Heart right ventricle (tissue), 16 donors: ENCODE measurements at regions not wholly inside any gene's neighbourhood (a gene's known extent, or its start where the extent isn't known, plus 50 kb on each side); places are given as distances from the start of the nearest gene placed in this dataset.

Source experiments
- ATAC-seq, 8 donors: fragments of 200-7000 bp; cut with Tn5 transposase; one replicate each; pipeline ENCODE4 v1.9.1; 2020; ENCODE audit warnings: mild to moderate bottlenecking in 8 of 8, moderate library complexity in 8 of 8, moderate number of reproducible peaks in 1 of 8
- DNase-seq, 2 donors: peaks; one replicate each; pipeline ENCODE4 v3.0.0-alpha.2; 2020
- H3K27ac ChIP-seq, 10 donors: fragments of 200-600 bp; sonication (generic) in 2 of 10; one replicate each; pipeline versions ENCODE4 v1.5.0 to v1.8.0; 2020 to 2022; ENCODE audit warnings: mild to moderate bottlenecking in 3 of 10
- H3K27me3 ChIP-seq, 7 donors: fragments of 200-600 bp; one replicate each; pipeline ENCODE4 v1.8.0; 2021 to 2022; ENCODE audit warnings: mild to moderate bottlenecking in 2 of 7
- H3K36me3 ChIP-seq, 9 donors: fragments of 200-600 bp; sonication (generic) in 1 of 9; one replicate each; pipeline versions ENCODE4 v1.5.0 to v1.8.0; 2020 to 2022; ENCODE audit warnings: mild to moderate bottlenecking in 2 of 9
- H3K4me1 ChIP-seq, 9 donors: fragments of 200-600 bp; sonication (generic) in 1 of 9; one replicate each; pipeline versions ENCODE4 v1.5.0 to v1.8.0; 2020 to 2022; ENCODE audit warnings: mild to moderate bottlenecking in 4 of 9
- H3K4me3 ChIP-seq, 10 donors: fragments of 200-600 bp; sonication (generic) in 2 of 10; one replicate each; pipeline versions ENCODE4 v1.5.0 to v1.8.0; 2020 to 2022; ENCODE audit warnings: mild to moderate bottlenecking in 7 of 10, moderate library complexity in 2 of 10
- H3K9me3 ChIP-seq, 11 donors: fragments of 200-600 bp in 10 of 11; sonication (generic) in 2 of 11; one replicate each; pipeline versions ENCODE4 v1.5.0 to v1.8.0; 2013 to 2022; ENCODE audit warnings: mild to moderate bottlenecking in 2 of 11, control low read depth in 1 of 11, moderate library complexity in 1 of 11
- CTCF ChIP-seq, 9 donors: fragments of 200-600 bp; sonication (generic) in 2 of 9; IDR thresholded peaks; one replicate each; pipeline versions ENCODE4 v1.5.0 to v1.8.0; 2021 to 2022; ENCODE audit warnings: antibody characterized with exemption in 9 of 9, mild to moderate bottlenecking in 5 of 9, moderate library complexity in 1 of 9
- WGBS, 2 donors: extraction: QIAGEN DNeasy Blood & Tissue Kit; methylation state at CpG; one replicate each; pipeline ENCODE4 v1.1.7; 2013; ENCODE audit warnings: inconsistent platforms in 1 of 2; 5-methylcytosine and 5-hydroxymethylcytosine counted together
- intact Hi-C, 10 donors: fragments of 100-400 bp; cut with DNase I; formaldehyde crosslinking; loops; one replicate each; pipeline versions ENCODE4 v1.11.1 to v1.14.2; 2022
- donor health status: Arrhythmogenic right ventricular cardiomyopathy.
- donor health status: ischemic (EF 13 %, LVEDD 7.1; RV severe dilation, severe dysfunction).
- donor health status: healthy with polysubstance abuse.
- donor health status: DM: no; HTN: yes; CAD: no.
- donor health status: DM: no; HTN: no; CAD: no.
- donor health status: ischemic (EF 25% LVEDD 6.9; RV normal size, moderate dysfunction).
- donor health status: ischemic (EF 25% LVEDD 5.7; RV mildly dilated, moderate dysfunction).
- donor health status: healthy.
- donor health status: DM: yes; HTN: yes; CAD: no.
- donor health status: Ischemic cardiomyopathy.
- donor health status: ischemic (EF 35%, LVEDD 5.7; RV mildly dilated, moderate dysfunction).
- donor health status: nonischemic (EF 11% LVEDD 7.7; RV severe dilation, severe dysfunction).
- donor health status: DM: yes; HTN: yes; CAD: no.
- donor health status: PGD.
- donor health status: ischemic (EF 29% LVEDD 5.4; RV normal size, mild dysfunction).
- donor health status: nonischemic (EF 23%, LVEDD 6.1; RV moderate dilation, normal function).

- Histone ChIP-seq H3K9me3 (no peaks in the 10 kb centered on the region), H3K4me3 (no peak overlapping the region), H3K4me1 (peaks cover 0 to 17% (median 0%) of the 10 kb centered on the region in 9 donors), H3K27ac (no peak overlapping the region), H3K27me3 (peaks cover 0 to 53% (median 41%) of the 10 kb centered on the region in 7 donors), H3K36me3 (no peaks in the 10 kb centered on the region)
- ATAC-seq, result no peak
- no peak for DNase-seq
- WGBS, 2 donors, result 59% methylated on average over 8 of the region's 8 CpGs
- TF ChIP-seq CTCF (IDR thresholded peaks at IDR 0.05), result no peak
- intact Hi-C loops, result no loop called here
These were observed 237.6 kb upstream of the CRY1 start for GRCh38 chr12:107330831-107331431.

GRCh38 chr12:107331471-107331870, 238.1 kb upstream of the CRY1 start:
- peaks cover 0 to 47% (median 41%) of the 10 kb centered on the region in 7 donors for H3K27me3 ChIP-seq
- 66% methylated on average over 9 of the region's 9 CpGs for WGBS, 2 donors

GRCh38 chr12:107331912-107332311, 238.6 kb upstream of the CRY1 start:
- H3K36me3 ChIP-seq, result no peaks in the 10 kb centered on the region
- H3K4me3 ChIP-seq, result no peak overlapping the region
- H3K27me3 ChIP-seq, result peaks cover 0 to 46% (median 41%) of the 10 kb centered on the region in 7 donors
- peaks cover 0 to 17% (median 0%) of the 10 kb centered on the region in 9 donors for H3K4me1 ChIP-seq
- ATAC-seq (no peak), DNase-seq (no peak)
- no peaks in the 10 kb centered on the region for H3K9me3 ChIP-seq
- no peak for TF ChIP-seq CTCF (IDR thresholded peaks at IDR 0.05)
- no peak overlapping the region for H3K27ac ChIP-seq
- WGBS, 2 donors, result 49 to 50% methylated on average over 11 of the region's 11 CpGs
- intact Hi-C loops, result no loop called here

More at GRCh38 chr12:107331471-107331870, 238.1 kb upstream of the CRY1 start:
- no peak for DNase-seq
- intact Hi-C loops, result no loop called here
- Histone ChIP-seq H3K36me3 (no peaks in the 10 kb centered on the region), H3K4me3 (no peak overlapping the region), H3K9me3 (no peaks in the 10 kb centered on the region), H3K27ac (no peak overlapping the region), H3K4me1 (peaks cover 0 to 17% (median 0%) of the 10 kb centered on the region in 9 donors)
- TF ChIP-seq CTCF (IDR thresholded peaks at IDR 0.05), result no peak
- peak in 1 of 8 donors; percentile 30 for ATAC-seq

GRCh38 chr12:107332743-107333142, 239.4 kb upstream of the CRY1 start:
- ATAC-seq (no peak), DNase-seq (no peak)
- Histone ChIP-seq H3K27ac (no peak overlapping the region), H3K27me3 (peaks cover 0 to 48% (median 38%) of the 10 kb centered on the region in 7 donors), H3K4me3 (no peak overlapping the region), H3K4me1 (peaks cover 0 to 17% (median 0%) of the 10 kb centered on the region in 9 donors), H3K36me3 (no peaks in the 10 kb centered on the region), H3K9me3 (no peaks in the 10 kb centered on the region)
- intact Hi-C loops, result no loop called here
- 85 to 88% methylated on average over 4 of the region's 4 CpGs for WGBS, 2 donors
- TF ChIP-seq CTCF (IDR thresholded peaks at IDR 0.05), result no peak
